GM19397 (cell line): ENCODE measurements at regions not wholly inside any gene's neighbourhood (a gene's known extent, or its start where the extent isn't known, plus 50 kb on each side); places are given as distances from the start of the nearest gene placed in this dataset.

Source experiments
- ATAC-seq: cut with Tn5 transposase; IDR thresholded peaks from one replicate; pipeline ENCODE4 v1.9.1; 2021; ENCODE audit warnings: mild to moderate bottlenecking, moderate library complexity; ENCODE audit not compliant: unreplicated experiment

DNA sequence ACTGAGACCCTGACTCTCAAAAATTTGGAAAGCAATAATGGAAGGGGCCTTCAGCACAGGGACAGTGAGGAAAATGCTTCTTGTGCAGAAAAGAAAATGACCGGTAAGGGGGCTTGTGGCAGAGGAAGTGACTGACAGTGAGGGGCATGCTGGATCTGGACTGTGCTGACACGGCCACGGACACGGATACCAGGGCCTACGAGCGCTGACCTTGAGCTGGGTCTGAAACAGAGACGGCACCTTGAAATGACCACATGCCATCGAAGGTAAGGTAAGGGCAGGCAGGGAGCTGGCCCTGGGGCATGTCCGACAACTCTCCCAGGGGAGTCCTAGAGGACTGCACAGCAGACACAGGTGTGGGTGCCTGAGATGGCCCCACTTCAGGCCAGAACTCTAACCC lies 182.1 kb downstream of the RHOU start:
- ATAC-seq = no peak

DNA sequence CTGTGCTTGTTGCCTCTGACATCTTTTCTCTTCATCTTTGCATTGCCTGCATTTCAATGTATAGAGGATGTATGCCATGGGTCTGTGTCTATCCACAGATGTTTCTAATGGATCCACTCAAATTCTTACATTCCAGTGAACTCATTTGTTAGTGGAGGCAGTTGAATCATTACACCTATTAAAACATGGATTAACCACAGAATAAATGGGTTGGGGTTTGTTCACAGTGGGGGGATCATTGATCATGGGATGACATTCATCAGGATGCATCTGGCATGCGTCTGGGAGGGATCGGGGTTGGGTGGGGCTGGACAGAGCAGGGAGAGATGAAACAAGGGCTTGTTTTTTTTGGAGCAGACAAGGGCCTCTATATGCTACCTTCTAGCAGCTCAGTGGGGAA lies 182.5 kb downstream of the RHOU start:
- no peak for ATAC-seq

DNA sequence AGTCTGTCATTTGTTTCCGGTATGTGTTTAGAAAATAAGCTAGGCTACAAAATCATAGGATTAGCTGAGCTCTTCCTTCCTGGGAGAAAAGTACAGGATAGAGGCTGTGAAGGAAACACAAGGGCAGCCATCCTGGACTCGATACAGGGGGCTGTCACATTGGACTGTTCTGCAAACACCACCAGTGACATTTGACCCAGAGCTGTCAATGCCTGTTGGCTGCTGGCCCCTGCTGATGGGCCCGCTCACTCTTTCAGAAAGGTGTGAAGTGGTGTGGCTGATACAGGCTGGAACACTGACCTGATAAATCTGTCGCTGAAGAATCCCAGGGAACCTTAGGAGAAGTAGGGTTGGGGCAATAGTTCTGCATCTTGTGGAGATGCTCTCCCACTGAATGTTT lies 183.1 kb downstream of the RHOU start:
- no peak for ATAC-seq

DNA sequence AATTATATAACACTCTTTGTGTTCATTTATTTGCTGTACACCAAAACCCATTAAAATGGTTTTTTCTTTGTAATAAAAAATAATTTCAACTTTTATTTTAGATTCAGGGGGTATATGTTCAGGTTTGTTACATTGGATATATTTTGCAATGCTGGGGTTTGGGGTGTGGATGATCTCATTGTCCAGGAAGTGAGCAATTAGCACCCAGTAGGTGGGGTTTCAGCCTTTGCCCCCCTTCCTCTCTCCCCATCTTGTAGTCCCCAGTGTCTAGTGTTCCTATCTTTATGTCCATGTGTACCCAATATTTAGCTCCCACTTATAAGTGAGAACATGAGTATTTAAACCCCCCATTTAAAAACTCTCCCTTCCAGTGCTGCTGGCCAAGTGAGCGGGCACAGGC lies 184.6 kb downstream of the RHOU start:
- ATAC-seq = no peak

DNA sequence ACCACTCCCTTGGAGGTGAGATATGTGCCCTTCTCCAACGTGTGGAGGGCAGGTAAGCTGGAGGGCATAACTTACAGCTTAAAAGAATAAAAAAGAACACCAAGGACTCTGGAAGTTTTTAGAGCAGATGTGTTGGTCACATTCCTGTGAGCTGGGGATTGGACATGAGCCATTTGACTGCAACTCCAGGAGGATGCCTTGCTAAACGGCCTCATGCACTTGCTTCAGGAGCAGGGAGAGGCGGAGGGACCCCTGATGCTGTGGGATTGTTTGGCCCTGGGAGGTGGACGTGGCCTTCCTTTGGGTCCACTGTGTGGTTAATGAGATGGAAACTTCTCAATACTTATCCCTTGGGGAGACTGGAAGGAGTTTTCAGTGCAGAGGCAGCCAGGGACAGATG lies 185.6 kb downstream of the RHOU start:
- no peak for ATAC-seq

DNA sequence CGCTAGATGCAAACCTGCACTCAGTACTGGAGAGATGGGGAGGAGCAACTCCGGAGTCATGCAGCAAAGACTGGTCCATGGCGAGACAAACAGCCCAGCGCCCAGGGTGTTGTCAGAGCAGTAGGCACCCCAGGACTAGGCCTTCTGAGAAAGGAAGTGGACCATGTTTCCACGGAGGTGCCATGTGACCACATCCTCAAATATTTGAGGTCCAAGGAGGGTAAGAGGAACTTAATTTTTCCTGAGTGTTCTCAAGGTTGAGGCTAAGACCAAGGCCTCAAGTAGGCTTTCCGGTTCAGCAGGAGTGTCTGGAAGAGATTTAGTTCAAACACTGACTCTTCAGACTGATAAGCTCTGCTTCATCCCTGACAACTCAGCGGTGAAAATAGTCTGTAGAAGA lies 186.2 kb downstream of the RHOU start:
- ATAC-seq = no peak

DNA sequence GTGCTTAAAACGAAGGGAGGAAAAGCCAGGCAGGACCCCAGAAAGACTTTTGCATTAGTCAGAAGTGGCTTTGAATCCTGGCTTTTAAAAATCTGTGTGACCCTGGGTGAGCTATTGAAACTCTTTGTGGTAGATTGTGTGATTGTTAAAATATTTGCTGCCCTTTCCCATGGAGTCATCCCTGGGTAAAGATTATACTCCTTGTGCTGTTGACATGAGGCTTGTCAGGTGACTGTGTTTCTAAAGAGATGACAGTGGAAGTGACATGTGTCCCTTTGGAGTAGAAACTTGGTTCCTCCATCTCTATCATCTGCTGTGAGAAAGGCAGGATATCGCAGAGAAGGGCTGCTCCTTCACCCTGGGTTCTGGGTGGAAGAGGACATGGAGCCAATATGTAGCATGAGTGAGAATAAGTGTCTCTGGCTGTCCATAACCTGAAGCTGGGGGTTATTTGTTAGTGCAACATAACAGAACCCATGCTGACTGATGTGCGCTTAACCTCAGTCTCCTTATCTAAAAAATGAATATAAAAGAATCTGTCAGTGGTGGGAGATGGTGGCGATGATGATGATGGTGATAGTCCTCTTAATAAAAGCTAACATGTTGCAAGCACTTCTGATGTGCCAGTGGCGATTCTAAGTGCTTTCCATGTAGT lies 187.6 kb downstream of the RHOU start:
- no peak for ATAC-seq

DNA sequence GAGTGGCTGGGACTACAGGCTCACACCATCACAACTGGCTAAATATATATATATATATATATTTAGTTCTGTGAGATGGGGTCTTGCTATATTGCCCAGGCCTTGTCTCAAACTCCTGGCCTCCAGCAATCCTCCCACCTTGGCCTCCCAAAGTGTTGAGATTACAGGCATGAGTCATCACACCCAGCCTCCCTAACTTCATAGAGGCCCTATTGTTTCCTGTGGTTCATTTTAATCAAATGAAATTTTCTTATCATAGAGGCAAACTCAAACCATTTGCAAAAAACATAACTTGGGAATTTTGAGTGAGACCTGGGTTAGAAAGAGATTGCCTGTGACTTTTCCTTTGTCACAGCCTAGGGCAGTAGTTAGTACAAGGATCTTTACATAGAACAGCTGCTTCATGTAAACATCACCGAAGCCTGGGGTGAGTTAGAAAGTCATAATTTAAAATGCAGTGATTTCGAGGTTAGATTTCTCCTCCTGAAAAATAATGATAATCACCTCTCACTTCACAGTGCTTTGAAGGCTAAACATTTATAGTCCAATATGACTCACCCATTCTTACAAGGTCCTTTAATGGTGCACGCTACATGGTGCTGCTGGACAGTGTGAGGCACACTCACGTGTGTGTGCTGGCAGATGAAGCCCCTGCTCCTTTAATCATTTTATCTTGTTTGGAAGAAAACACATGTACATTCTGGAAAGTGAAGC lies 188.9 kb downstream of the RHOU start:
- no peak for ATAC-seq

DNA sequence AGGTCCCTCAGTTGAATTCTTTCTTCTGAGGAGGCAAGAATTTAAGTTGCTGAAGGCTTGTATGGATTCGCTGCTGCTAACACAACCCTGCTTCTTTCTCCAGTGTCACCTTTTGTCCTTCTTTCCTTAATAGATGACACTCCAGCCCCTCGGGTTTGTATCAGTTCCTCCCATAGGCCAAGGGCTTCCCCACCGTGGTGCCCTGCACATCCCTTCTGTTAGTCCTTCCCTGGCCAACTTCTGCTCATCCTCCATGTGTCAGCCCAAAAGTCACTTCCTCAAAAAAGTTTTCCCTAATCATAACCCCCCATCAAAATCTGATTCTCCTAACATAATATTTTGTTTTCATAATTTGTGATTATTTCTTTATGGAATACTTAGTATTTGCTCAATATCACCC lies 190.4 kb downstream of the RHOU start:
- ATAC-seq = no peak

DNA sequence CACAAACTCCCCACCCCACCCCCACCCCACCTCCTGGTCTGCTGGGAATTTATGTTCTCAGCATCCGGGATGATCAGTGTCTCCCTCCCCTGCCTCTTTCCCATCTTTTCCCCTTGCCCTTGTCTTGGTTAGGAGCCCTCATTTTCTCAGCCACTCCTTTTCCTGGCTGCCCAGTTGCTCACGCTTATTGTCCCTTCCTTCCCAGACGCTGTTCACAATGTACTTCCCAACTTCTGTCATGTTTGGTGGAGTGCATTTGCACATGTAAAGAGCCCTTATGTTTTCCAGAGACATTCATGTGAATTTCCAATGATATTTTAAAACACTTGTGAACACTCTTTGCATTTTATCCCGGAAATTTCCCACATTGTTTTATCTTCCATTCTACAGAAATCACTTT lies 192.1 kb downstream of the RHOU start:
- no peak for ATAC-seq

DNA sequence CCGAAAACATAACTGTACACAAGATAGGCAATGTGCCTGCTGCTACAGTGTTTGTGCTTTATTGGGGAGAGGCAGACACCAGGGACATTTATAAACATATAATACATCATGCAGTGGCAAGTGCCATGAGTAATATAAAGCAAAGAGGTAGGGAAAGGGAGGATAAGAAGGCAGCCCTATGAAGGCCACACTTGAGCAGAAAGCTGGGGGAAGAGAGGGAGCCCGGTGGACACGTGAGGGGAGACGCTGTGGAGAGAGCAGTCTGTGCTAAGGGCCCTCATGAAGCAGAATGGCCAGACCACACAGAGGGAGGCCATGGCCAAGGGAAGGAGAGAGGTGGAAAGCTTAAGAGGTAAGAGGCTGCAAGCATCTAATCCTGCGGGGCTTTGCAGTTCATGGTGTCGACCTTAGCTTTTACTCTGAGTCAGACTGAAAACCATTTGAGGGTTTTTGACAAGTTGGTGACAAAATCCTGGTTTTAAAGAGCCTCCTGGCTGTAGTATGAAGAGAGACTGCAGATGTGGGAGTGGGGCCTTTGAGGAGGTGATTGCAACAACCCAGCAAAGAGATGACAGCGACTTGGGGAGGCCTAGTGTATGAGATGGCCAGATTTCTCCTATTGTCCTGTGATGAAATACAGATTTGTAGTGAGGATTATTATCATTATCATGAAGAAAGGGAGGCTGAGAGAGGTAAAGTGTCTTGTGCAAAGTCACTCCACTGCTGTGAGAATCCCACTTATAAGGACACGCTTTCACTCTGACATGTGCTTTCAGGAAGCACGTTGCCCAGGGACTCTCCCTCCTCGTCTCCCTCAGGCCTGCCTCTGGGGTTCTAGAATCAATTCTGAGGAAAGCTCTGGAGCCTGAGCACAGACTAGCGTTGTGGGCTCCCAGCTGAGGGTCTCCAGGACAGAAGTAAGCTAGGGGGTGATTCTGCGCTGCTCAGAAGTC lies 192.9 kb downstream of the RHOU start:
- ATAC-seq = no peak

DNA sequence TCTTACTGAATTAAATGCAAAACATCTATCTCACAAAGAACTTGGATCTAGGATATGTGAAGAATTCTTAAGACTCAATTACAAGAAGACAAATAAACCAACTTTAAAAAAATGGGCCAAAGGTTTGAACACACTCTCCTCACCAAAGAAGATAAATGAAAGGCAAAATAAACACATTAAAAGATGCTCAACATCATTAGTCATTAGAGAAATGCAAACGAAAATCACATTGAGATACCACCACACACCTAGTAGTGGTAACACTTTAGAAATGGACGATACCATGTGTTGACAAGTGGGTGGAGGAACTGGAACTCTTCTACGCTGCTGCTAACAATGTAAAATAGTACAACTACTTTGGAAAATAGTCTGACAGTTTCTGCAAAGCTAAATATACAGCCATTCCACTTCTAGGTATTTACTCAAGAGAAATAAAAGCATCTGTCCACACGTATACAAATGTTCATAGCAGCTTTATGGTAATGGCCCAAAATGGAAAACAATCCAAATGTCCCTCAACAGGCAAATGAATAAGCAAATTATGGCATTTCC lies 194.3 kb downstream of the RHOU start:
- ATAC-seq = no peak

DNA sequence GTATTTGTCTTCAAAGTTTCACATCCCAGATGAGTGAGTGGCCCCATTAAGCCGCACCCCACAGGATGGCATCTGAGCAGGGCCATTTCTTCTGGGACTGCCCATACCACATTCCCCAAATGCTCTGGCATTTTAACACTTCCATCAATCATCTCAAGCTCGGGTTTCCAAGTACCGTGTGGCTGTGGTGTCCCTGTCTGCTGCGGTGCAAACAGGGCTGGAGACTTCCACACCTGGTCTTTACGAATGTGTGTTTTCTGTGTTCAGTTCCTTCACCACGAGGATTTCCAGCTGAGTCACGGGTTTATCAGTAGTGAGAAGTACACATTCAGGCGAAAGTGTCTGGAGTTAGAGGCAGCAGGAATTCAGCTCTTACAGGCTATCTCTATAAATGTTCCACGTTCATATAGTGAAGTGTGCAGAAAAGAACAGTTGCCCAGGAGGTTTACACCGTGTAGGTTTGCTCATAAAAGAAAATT lies 195.2 kb downstream of the RHOU start:
- ATAC-seq = no peak

DNA sequence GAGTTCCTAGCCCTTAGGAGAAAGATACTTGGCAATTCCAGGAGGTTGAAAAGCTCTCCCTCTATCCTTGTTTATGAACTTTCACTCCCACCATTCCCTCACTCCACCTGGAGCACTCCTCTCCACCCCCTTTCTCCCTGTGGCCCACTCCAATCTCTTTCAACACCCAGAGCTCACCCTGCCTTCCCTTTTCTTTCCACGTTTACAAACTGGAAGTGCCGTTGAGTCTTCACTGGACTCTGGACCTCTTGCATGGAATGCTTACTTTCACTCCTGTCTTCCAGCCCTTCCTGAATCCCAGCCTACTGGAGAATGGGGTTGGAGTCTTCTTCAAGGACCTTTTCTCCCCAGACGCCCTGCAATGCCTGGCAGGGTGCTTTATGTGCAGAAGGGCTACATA lies 198.5 kb downstream of the RHOU start:
- no peak for ATAC-seq

DNA sequence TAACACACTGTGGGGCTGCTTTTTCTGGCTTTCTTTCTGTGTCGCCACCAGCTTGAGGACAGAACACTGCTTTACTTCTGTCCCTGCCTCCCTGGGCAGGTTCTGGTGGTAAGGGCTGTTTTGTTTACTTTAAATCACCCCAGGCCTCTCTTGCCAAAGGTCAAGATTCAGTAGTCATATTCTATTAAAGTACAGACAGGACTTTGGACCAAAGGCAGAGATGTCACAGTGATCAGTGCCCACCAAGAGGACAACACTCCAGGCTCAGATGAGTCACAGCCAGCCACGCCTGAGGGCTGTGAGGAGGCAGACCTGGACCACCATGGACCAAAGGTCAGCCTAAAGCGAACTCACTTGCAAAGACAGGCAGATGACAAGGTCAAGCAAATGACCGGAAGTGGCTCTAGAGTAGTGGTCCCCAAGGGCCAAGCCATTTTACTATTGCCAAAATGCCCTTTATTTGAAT lies 200.0 kb downstream of the RHOU start:
- no peak for ATAC-seq

DNA sequence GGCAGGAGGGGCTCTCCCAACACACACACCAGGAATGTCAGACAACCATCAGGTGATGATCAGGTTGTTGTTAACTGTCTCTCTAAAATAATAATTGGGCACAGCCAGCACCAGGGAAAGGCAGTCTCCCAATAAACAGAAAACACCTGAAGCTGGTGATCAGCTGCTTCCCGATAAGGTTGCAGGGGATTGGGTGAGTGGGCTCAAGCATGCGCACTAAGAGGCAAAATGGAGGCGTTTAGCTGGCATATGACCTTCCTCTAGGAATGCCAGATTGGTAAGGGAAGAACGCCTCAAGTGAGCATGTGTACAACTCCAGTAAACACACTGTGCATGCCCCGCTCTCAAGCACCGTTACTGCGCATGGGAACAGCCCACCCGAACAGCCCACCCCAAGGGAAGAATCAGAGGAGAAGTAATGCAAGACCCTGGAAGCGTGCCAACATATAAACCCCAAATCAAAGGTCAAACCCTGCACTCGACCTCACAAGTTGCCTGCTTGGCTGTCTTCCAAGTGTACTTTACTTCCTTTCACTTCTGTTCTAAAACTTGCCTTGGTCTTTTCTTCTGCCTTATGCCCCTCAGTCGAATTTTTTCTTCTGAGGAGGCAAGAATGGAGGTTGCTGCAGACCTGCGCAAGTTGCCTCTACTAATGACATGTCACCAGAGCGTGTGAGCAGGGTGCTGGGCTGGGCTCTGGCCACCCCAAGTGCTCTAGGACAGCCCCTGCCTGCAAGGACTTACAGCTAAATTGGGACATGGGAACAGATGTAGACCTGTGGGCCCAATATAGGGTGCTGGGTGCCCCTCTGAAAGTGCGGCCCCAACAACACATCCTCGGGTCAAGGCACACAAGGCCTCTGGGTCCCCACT lies 200.8 kb downstream of the RHOU start:
- no peak for ATAC-seq

DNA sequence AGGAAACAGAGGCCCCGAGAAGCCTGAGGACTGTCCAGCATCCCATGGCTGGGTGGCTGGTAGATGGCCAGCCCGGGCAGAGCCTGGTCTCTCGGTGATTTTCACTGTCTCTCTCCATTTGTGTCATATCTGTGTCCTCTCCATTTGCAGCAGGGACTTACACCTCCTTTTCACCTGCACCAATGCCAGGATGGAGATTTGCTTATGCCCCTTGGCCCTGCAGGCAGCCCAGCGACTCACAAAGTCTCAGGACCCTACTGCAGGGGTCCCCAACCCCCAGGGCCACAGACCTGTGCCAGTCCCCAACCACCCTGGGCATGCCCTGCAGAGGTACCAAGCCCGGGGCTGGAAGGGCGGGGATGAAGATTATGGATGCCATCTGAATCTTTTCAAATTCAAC lies 201.6 kb downstream of the RHOU start:
- no peak for ATAC-seq

DNA sequence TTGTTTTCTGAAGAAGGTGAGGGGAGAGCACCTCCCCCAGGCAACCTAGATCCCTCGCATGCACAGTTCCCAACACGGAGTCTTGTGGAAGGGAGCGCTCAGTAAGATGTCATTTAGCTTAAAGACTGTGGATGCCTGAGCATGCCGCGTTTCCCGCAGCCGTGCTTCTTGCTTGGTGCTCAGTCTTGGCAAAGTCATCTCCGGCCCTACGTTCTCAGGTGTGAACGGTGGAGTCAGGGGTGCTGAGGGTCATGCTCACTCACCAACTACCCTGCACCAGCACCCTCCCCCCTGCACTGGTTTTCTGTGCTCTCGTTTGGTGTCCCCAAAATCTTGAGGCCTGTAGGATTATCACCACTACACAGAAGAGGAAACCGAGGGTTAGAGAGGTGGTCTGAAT lies 202.1 kb downstream of the RHOU start:
- no peak for ATAC-seq

DNA sequence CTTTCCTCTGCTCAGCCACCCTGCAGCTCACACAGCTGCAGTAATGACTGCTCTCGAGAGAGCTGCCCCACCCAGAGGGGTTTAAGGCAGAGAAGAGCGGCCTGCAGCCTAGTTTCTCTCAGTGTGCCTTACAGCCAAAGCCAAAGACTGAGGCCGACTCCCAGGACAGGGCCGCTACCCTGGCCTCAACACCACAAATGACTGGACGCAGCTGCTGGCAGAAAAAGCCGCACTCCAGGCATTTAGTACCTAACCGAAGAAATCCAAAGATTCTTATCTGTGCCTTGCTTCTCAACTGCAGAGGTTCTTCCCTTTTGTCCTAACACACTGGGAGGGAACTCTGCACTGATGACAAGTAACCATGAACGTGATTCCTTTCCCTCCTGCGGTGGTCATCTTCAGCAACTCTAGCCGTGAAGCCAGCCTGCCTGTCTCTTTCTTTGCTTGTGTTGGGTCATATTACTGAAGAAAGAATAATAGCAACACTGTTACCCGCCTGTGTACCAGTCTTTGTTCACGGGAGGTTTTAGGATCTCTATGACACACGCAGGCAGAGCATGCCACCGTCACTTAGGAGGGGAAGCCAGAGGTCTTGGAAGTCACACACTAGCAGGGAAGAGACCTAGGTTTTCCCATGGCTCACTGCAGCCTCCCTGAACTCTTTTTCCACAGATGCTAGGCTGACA lies 202.7 kb downstream of the RHOU start:
- ATAC-seq = no peak

DNA sequence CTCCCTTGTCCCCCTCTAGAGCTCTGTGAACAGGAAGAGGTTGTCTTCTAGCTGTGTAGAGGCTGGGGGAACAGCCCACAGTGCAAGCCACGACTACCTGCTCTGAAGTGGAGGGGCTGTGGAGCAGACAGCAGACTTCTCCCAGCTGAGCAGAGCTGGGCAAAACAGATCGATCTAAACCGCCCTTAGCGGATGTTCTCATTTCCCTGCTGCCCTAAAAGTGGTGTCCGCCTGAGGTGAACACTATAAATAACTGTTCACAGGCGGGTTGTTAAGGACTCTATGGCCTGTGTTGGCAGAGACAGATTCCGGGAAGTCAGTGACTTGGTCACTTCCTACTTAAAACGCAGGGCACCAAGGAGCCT lies 203.2 kb downstream of the RHOU start:
- ATAC-seq = no peak
